GM18868 (cell line): ENCODE measurements at regions not wholly inside any gene's neighbourhood (a gene's known extent, or its start where the extent isn't known, plus 50 kb on each side); places are given as distances from the start of the nearest gene placed in this dataset.

Experiments used
- ATAC-seq: cut with Tn5 transposase; IDR thresholded peaks from one replicate; pipeline ENCODE4 v1.9.1; 2021; ENCODE audit warnings: mild to moderate bottlenecking, moderate library complexity; ENCODE audit not compliant: unreplicated experiment

DNA sequence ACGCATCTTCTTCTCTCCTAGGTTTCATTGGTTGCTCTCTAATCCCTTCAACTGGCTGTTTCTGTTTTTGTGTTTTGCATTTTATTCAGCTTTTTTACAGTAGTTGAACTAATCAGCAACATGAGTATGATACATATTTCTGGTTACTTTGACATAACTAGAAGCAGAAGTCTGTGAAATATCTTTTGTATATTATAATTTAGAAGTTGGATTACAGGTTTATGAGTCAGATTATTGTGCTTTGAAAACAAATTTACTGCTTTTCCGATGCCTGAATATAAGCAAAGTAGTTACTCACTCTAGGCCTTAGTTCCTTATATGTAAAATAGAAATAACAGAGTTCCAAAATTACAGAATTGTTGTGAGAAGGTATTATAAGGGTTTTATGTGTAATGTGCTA is 96.2 kb upstream of the MEOX2 start:
- ATAC-seq, result no peak

DNA sequence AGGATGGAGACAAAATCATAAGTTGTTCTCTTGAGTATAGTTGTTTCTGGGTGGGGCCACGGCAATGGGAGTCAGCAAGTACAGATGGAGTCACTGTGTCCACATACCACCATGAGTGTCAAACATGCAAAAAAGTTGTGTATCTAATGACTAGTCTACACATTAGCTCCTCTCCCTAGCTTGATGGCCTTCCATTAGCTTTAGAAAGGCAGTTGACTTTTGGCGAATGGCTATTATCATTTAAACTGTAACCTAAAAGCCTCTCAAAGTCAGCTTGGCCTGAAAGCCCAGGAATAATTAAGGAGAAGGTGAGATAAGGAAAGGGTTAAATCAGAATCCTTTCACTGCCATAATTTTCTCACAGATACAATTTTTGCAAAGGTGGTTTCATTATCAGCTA is 95.5 kb upstream of the MEOX2 start:
- ATAC-seq, result no peak

DNA sequence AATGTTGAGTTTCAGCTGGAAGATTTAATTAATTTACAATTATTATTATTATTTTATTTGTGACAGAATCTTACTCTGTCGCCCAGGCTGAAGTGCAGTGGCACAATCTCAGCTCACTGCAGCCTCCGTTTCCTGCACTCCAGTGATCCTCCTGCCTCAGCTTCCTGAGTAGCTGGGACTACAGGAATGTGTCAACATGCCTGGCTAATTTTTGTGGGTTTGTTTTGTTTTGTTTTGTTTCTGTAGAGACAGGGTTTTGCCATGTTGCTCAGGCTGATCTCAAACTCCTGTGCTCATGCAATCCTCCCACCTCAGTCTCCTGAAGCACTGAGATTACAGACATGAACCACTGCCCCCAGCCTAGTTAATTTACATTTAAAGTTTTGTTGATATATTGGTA is 93.8 kb upstream of the MEOX2 start:
- no peak for ATAC-seq

- ATAC-seq, result no peak
Observed at GRCh38 chr7:15778191-15778590, 91.7 kb upstream of the MEOX2 start.

DNA sequence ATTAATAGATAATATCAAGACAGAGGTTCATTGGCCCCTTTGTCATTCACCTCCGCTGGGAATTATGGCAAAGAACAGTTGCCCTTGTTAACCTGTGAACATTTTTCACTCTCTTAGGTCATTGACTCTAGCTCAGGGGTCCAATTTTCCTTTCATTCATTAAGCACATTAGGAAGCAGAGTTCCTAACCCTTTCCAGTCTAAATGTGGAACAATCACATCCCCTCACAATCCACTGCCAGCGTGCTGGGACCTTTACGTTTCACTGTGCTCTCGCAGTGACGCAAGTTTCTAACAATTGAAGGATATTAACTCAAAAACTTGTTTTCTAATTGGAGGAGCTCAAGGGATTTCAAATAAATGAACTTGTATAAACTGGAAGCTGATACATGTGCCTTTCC is 79.3 kb upstream of the MEOX2 start:
- ATAC-seq, result no peak

DNA sequence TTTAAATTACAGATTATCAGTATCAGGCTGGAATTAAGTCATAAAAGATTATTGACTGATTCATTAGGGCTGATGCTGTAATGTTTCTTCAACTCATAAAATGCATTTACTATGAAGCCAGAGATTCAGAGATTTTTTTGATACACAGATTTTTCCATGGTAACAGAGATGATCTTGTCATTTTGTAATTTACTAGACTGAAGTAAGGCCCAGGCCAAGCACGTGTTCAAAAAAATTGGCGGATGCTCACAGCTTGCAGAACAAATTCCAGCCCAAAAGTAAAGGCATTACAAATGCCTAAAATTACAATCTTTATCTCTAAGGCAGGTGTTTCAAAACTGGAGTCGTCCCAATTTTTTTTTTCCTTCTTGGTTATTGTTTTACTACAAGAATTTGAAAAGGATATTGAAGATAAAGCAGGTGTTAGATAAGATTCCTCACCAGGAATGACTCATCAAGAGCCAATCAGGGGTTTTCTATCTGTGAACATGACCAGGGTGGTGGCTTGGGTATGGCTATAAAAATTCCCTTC is 78.4 kb upstream of the MEOX2 start:
- no peak for ATAC-seq

- no peak for ATAC-seq
Observed at GRCh38 chr7:15764010-15764409, 77.5 kb upstream of the MEOX2 start.

GRCh38 chr7:15757041-15758000 is 70.8 kb upstream of the MEOX2 start:
- ATAC-seq, result no peak

GRCh38 chr7:15755061-15755460 is 68.6 kb upstream of the MEOX2 start:
- no peak for ATAC-seq

DNA sequence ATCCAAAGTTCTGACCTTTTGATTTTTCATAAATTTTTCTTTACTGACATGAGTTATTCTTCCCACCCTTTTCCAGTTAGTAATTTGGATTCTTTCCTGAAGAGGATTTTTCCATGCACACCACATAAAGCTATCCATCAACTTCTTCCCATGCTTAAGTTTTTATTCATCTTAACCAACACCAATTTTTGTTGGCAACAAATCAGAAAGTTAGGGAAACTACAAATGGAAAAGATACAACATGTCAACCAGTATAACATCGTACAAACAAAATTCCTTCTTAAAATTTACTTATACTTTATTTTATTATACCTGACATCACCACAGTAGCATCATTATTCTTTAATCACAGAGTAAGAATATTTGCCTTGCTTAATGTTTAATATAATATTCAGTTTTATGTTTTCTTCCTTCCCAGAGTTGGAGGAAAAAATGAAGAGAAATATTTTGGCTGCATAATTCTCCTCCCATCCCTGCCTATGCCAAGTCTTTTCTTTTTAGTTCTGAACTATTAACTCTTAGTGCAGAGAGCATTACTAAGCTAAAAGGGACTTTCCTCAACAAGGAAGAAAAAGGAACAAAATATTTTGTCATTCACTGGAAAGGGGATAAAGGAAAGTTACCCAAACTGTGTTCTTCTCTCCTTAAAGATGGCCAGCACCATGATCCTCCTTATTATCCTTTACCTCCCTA is 67.5 kb upstream of the MEOX2 start:
- no peak for ATAC-seq

DNA sequence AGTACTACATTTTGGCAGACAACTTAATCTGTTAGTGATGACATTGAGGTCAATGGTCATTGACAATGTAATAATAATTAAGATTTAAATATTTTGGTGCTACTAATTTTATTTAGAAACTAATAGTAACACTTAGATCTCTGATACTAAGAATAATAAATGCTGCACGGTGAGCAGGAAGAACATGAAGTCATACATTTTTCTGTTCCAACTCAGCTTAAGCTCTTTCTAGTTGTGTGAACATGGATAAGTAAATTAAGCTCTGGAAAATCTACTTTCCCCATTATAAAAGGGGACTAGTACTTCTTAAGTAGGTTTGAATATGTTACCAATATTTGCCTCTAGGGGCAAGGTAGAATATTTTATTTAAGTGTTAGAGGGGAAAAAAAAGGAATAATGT is 65.9 kb upstream of the MEOX2 start:
- ATAC-seq, result no peak

- no peak for ATAC-seq
Observed at GRCh38 chr7:15751191-15751701, 64.8 kb upstream of the MEOX2 start.

DNA sequence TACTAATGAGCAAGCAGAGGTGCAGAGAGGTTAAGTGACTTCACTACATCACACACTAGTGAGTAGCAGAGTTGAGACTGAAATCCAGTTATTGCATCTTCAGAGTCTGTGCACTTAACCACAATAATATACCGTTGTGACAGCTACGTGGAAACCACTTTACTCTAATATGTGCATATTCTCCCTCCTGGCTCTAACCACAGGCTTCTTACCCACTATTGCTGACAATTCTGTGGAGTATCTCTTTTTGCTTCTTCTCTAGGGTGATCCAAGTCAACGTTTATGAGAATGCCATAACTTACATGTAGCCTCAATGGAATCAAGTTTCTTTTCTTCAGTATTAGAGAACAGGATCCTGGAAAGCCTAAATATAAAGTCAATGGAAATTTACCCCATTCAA is 64.2 kb upstream of the MEOX2 start:
- ATAC-seq, result no peak

DNA sequence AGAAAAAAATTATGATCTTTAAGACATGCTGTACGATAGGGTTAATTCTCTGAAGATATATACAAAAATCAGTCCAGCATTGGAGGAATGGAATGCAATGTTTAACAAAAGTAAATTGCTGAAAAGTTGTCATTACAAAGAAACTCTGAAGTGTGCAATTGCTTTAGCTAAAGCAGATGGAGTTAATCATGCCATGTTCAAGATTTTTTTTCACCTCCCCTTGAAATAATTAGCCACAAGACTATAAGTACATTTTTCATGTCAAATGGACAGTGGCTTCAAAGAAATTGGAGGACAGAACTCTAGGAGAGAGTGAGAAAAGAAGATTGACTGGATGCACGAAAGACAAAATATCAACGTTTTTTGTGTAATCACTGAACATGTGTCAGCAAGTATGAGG is 63.1 kb upstream of the MEOX2 start:
- ATAC-seq, result no peak

- ATAC-seq, result no peak
Observed at GRCh38 chr7:15747712-15748111, 61.2 kb upstream of the MEOX2 start.

- no peak for ATAC-seq
Observed at GRCh38 chr7:15747301-15747700, 60.8 kb upstream of the MEOX2 start.

GRCh38 chr7:15743926-15744480 is 57.5 kb upstream of the MEOX2 start:
- no peak for ATAC-seq

DNA sequence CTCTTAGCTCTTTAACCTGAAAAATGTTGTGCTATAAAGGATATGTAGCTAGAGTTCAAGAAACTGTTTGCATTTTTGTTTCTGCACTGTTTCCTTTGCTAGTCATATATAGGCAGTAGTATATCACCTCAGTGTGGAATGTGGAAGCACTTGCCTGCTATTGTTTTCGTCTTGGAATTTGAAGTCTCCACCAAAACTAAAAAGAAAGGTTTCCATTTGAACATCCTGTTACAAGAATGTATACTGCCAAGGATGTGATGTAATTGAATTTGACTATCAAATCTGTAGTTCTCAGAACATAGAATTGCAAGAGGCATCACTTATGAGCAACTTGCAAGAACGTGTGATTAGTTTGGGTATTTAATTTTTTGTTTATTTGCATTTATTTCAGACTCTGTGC is 51.1 kb upstream of the MEOX2 start:
- no peak for ATAC-seq
